GM08714 (cell line): ENCODE measurements at regions not wholly inside any gene's neighbourhood (a gene's known extent, or its start where the extent isn't known, plus 50 kb on each side); places are given as distances from the start of the nearest gene placed in this dataset.

Experiments
- H3K4me3 ChIP-seq: fragments of 200-500 bp; sonication (Bioruptor generic); 2 replicates; pipeline ENCODE4 v1.5.1; 2014; ENCODE audit warnings: mild to moderate bottlenecking, low read length, inconsistent platforms
- ZNF274 ChIP-seq: IDR thresholded peaks from 2 replicates; pipeline ENCODE4 v1.6.1; 2012; ENCODE audit warnings: mild to moderate bottlenecking, low read depth, low read length

GRCh38 chr5:125093776-125094175, 347.3 kb upstream of the ZNF608 start:
- no peak for TF ChIP-seq ZNF274

DNA sequence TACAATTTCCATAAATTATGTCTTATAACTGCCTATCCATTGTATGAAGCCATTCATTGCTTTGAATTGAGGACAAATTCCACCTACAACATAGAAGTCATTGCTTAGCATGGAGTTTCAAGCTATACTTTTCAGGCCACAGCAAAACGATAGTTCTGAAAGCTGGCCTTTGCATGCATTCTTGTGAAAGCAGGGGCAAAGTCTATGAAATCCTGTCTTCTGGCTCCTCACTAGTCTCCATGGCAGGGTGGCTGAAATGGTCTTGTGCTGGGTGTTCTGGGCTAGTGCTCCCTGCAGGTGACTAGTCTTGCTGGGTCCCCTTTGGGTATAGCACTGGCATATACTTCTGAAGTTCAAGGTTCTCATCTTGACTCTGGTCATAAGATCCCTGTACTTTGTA, 353.9 kb upstream of the ZNF608 start:
- TF ChIP-seq ZNF274: no peak
- no peak overlapping the region for H3K4me3 ChIP-seq

More at GRCh38 chr5:125093776-125094175, 347.3 kb upstream of the ZNF608 start:
- H3K4me3 ChIP-seq: no peak overlapping the region

- no peak overlapping the region for H3K4me3 ChIP-seq
- no peak for TF ChIP-seq ZNF274
Observed at GRCh38 chr5:125100951-125101350, 354.5 kb upstream of the ZNF608 start.

DNA sequence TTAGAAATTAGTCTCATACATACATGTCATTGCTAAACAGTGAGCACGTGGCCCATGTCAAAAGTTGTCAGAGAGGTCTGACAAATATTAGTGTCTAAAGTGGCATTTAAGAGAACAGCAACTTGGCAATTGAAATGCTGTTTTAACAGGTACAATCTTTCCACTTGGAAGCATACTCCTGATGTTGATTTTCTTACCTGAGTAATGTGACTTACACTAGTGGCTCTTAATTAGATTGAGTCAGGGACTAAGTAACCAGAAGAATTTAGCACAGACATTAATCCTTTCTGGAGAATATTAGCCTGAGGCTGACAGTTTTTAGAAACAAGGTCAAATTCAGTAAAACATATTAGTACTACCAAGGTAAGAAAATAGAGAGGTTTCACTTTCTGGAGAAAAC, 357.0 kb upstream of the ZNF608 start:
- TF ChIP-seq ZNF274: no peak
- no peak overlapping the region for H3K4me3 ChIP-seq

DNA sequence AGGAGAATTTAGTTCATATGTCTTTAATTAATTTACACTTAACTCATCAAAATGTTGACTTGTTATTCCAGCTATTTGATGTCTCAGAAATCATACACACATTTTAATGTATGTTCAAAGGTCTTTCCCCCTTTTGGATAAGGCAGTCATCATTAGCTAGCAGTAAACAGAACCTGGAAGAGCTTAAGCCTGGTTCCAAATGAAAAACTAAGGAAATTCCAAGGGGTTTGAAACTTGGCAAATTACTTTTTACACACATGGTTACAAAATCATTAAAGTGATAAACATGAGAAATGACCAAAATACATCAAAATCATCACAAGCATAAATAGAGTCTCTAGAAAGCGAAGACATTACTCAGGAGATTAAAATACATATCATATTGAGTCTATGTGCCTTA, 359.8 kb upstream of the ZNF608 start:
- no peak for TF ChIP-seq ZNF274
- H3K4me3 ChIP-seq: no peak overlapping the region

GRCh38 chr5:125106881-125107280, 360.4 kb upstream of the ZNF608 start:
- TF ChIP-seq ZNF274: no peak
- no peak overlapping the region for H3K4me3 ChIP-seq

DNA sequence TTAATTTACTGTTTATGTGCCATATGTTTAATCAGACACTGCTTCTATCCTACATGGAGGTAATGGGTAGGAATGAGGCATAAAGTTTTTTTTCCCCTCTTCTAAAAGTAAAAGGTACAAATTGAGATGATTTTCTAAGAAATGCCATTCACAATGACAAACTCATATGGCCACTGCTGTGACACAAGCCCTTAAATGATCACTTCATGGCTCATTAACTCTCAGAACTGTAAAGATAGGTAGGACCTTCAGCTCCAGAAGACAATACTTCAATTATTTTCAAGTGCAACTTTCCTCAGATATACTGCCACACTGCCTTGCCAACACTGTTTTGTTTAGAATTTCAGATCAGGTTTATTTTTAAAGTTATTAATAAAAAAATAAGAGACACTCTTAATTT, 362.9 kb upstream of the ZNF608 start:
- no peak overlapping the region for H3K4me3 ChIP-seq
- no peak for TF ChIP-seq ZNF274

DNA sequence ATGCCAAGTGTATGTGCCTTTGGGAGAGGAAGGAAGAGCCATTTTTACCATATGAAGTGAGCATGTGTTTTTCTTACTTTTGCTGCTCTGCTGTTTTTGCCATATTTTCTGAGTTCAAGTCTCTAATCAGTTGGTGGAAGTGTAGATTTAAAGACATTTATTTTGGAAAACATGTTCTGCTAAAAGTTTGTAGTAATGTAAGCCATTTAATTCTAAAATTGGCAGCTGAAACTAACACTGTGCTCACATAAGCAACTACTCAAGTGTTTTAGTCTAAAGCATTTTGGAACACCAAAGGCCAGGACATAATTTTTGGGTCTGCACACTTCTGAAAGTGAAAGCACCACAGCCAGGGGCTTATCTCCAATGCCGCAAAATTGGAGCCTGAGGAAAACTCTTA, 363.4 kb upstream of the ZNF608 start:
- H3K4me3 ChIP-seq: no peak overlapping the region
- TF ChIP-seq ZNF274: no peak

DNA sequence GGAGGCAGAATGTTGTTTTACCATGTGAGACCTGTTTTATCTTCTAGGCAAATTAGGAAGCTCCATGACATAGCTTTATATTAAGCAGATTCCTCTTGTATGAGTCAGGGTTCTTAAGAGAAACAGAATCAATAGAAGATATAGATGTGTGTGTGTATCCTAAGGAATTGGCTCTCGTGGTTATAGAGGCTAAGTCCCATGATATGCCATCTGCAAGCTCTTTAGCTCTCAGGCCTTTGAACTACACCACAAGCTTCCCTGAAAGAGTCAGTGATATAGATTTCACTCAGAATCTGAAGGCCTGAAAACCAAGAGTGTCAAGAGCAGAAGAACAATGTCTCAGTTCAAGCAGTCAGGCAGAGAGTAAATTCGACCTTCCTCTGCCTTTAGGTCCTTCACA, 365.8 kb upstream of the ZNF608 start:
- H3K4me3 ChIP-seq: no peak overlapping the region
- no peak for TF ChIP-seq ZNF274

- H3K4me3 ChIP-seq: no peak overlapping the region
- TF ChIP-seq ZNF274: no peak
Observed at GRCh38 chr5:125113328-125113727, 366.9 kb upstream of the ZNF608 start.

DNA sequence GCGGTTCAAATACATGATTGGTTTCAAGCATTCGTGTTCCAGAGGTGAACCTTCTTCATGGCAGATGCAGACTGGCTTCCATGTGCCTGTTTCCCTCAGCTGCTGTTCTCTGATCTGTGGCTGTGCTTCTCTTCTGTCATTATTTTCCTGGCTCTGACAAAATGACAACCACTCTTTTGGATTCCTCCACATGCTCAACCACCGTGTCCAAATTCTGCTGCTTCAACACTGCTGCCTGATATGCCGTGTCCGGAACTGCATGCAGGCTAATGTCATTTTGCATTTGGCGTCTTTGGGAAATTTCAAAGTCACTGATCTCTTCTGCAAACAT, 368.7 kb upstream of the ZNF608 start:
- no peak for TF ChIP-seq ZNF274
- no peak overlapping the region for H3K4me3 ChIP-seq

DNA sequence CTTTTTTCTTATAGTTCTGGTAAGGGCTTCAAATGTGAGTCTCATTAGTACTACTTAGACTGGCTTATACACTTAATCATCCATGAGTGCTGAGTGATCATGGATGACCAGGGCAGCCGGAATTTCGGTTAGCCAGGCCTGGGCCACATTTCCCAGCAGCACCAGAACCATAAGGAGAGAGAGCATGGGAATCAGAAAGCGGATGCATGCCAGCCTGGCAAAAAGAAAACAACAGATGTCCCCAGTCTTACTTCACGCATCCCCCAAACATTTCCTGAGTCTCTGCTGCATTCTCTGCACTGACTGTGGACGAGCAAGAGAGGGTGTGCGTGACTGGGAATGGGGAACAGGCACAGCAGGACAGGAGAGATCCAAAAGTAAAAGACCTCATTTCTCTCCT, 371.1 kb upstream of the ZNF608 start:
- H3K4me3 ChIP-seq: no peak overlapping the region
- no peak for TF ChIP-seq ZNF274

GRCh38 chr5:125120012-125120411, 373.6 kb upstream of the ZNF608 start:
- H3K4me3 ChIP-seq: no peak overlapping the region
- TF ChIP-seq ZNF274: no peak

DNA sequence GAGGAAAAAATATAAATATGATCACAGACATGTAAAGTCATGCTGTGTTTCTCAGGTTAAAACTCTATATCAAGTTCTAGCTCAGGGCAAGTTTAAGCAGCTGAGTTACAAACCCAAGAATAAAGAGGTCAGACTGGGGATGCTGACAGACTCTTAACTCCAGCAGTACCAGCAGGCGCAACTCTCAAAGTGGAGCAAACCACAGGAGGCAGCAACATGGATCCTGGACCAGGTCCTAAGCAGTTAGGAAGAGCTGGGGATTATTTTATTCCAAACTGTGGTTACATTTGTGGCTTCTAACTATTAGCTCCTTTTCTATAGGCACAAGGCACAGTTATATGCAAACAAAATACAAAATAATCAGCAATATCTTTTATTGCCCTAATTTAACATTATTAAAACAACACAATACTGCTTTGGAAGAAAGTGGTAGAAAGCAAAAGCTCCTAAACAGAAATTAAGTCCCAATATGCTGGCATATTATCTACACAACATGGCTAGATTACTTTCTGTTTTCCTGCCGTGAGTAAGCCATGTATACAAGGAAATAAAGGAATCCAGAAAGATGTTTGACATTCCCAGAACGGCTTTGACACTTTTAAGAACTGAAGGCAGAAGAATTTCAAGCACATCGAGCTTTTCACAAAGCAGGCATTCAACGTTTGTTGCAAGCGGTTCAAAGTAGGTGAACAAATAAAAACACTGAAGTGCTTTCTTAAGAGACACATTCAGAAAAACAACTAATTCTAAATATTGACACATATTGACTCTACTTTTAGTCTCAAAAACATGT, 378.8 kb upstream of the ZNF608 start:
- TF ChIP-seq ZNF274: no peak
- H3K4me3 ChIP-seq: no peak overlapping the region

GRCh38 chr5:125126050-125126449, 379.6 kb upstream of the ZNF608 start:
- no peak for TF ChIP-seq ZNF274
- no peak overlapping the region for H3K4me3 ChIP-seq
